Adrenal gland (tissue), 5 donors: ENCODE measurements at regions not wholly inside any gene's neighbourhood (a gene's known extent, or its start where the extent isn't known, plus 50 kb on each side); places are given as distances from the start of the nearest gene placed in this dataset.

Experiments used
- POLR2A ChIP-seq, 2 donors: fragments of 450-650 bp; IDR thresholded peaks; one replicate each; pipeline ENCODE4 v1.6.1; 2017; ENCODE audit warnings: antibody characterized with exemption in 2 of 2, mild to moderate bottlenecking in 2 of 2, moderate library complexity in 1 of 2
- TF ChIP-seq, protein P1 (sequence below), 6 experiments: fragments of 450-650 bp in 4 of 6; fragments of 200-600 bp in 2 of 6; sonication (generic) in 1 of 6; IDR thresholded peaks; 1 replicate in 5 of 6; 2 replicates in 1 of 6; pipeline versions ENCODE4 v1.5.1 to v1.8.0; 2016 to 2021; ENCODE audit warnings: antibody characterized with exemption in 6 of 6, mild to moderate bottlenecking in 2 of 6, moderate library complexity in 1 of 6
- donor health status: DM: no; HTN: no; CAD: no.

- no peak for TF ChIP-seq POLR2A (IDR thresholded peaks at IDR 0.05)
- TF ChIP-seq, protein P1, sequence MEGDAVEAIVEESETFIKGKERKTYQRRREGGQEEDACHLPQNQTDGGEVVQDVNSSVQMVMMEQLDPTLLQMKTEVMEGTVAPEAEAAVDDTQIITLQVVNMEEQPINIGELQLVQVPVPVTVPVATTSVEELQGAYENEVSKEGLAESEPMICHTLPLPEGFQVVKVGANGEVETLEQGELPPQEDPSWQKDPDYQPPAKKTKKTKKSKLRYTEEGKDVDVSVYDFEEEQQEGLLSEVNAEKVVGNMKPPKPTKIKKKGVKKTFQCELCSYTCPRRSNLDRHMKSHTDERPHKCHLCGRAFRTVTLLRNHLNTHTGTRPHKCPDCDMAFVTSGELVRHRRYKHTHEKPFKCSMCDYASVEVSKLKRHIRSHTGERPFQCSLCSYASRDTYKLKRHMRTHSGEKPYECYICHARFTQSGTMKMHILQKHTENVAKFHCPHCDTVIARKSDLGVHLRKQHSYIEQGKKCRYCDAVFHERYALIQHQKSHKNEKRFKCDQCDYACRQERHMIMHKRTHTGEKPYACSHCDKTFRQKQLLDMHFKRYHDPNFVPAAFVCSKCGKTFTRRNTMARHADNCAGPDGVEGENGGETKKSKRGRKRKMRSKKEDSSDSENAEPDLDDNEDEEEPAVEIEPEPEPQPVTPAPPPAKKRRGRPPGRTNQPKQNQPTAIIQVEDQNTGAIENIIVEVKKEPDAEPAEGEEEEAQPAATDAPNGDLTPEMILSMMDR (IDR thresholded peaks at IDR 0.05), result no peak
These were observed 277.1 kb downstream of the AJAP1 start for GRCh38 chr1:4931486-4931885.
